ENCODE measurements at regions not wholly inside any gene's neighbourhood (a gene's known extent, or its start where the extent isn't known, plus 50 kb on each side); places are given as distances from the start of the nearest gene placed in this dataset.
"Not testable (repeated sequence)": the region's sequence is repeated elsewhere in the genome, so short reads cannot be mapped to it uniquely, and the experiment has no call there.

- peak in 3 of 5 donors; percentile 4 to 80 (median 72) for DNase-seq
- intact Hi-C loops (cut with DNase I), result no loop called here
- Histone ChIP-seq H3K27me3 (ENCODE audit: control insufficient read depth, insufficient read depth, low read length) (no peaks in the 10 kb centered on the region), H3K4me1 (ENCODE audit: control insufficient read depth in 2 of 3, insufficient read depth in 2 of 3, low read depth in 1 of 3, low read length in 3 of 3) (no peaks in the 10 kb centered on the region), H3K9ac (ENCODE audit: low read length in 3 of 3) (no peak overlapping the region), H3K27ac (ENCODE audit: low read depth in 2 of 2, low read length in 2 of 2) (no peak overlapping the region), H3K4me3 (ENCODE audit: low read length in 3 of 3) (no peak overlapping the region), H3K9me3 (ENCODE audit: control insufficient read depth in 2 of 3, insufficient read depth in 1 of 3, low read length in 3 of 3) (peaks cover 0 to 5% (median 0%) of the 10 kb centered on the region in 3 donors), H3K36me3 (ENCODE audit: control insufficient read depth in 2 of 3, insufficient read depth in 3 of 3, low read length in 3 of 3) (no peaks in the 10 kb centered on the region)
- FAIRE-seq, result no peak
- TF ChIP-seq CTCF (IDR thresholded peaks at IDR 0.05; ENCODE audit: borderline replicate concordance, extremely low read depth, insufficient read depth), result no peak
Observed at GRCh38 chr15:45873781-45874180, 239.0 kb downstream of the SQOR start.

- H3K36me3 ChIP-seq (ENCODE audit: control insufficient read depth in 2 of 3, insufficient read depth in 3 of 3, low read length in 3 of 3); H3K27me3 ChIP-seq (ENCODE audit: control insufficient read depth, insufficient read depth, low read length); H3K9ac ChIP-seq (ENCODE audit: low read length in 3 of 3); H3K27ac ChIP-seq (ENCODE audit: low read depth in 2 of 2, low read length in 2 of 2); FAIRE-seq; H3K9me3 ChIP-seq (ENCODE audit: control insufficient read depth in 2 of 3, insufficient read depth in 1 of 3, low read length in 3 of 3); H3K4me3 ChIP-seq (ENCODE audit: low read length in 3 of 3); intact Hi-C loops (cut with DNase I); DNase-seq; H3K4me1 ChIP-seq (ENCODE audit: control insufficient read depth in 2 of 3, insufficient read depth in 2 of 3, low read depth in 1 of 3, low read length in 3 of 3): not testable (repeated sequence)
Observed at GRCh38 chr15:45874566-45874965, 239.7 kb downstream of the SQOR start.

- Histone ChIP-seq H3K27me3 (ENCODE audit: control insufficient read depth, insufficient read depth, low read length) (no peaks in the 10 kb centered on the region), H3K4me1 (ENCODE audit: control insufficient read depth in 2 of 3, insufficient read depth in 2 of 3, low read depth in 1 of 3, low read length in 3 of 3) (peaks cover 0 to 2% (median 0%) of the 10 kb centered on the region in 3 donors), H3K27ac (ENCODE audit: low read depth in 2 of 2, low read length in 2 of 2) (no peak overlapping the region), H3K9me3 (ENCODE audit: control insufficient read depth in 2 of 3, insufficient read depth in 1 of 3, low read length in 3 of 3) (no peaks in the 10 kb centered on the region), H3K36me3 (ENCODE audit: control insufficient read depth in 2 of 3, insufficient read depth in 3 of 3, low read length in 3 of 3) (no peaks in the 10 kb centered on the region), H3K4me3 (ENCODE audit: low read length in 3 of 3) (no peak overlapping the region), H3K9ac (ENCODE audit: low read length in 3 of 3) (no peak overlapping the region)
- DNase-seq (no peak), FAIRE-seq (no peak)
- intact Hi-C loops (cut with DNase I), result no loop called here
- TF ChIP-seq CTCF (IDR thresholded peaks at IDR 0.05; ENCODE audit: borderline replicate concordance, extremely low read depth, insufficient read depth), result no peak
Observed at GRCh38 chr15:45884289-45884688, 249.5 kb downstream of the SQOR start.

- Histone ChIP-seq H3K9ac (ENCODE audit: low read length in 3 of 3) (no peak overlapping the region), H3K4me3 (ENCODE audit: low read length in 3 of 3) (no peak overlapping the region), H3K4me1 (ENCODE audit: control insufficient read depth in 2 of 3, insufficient read depth in 2 of 3, low read depth in 1 of 3, low read length in 3 of 3) (peaks cover 0 to 2% (median 0%) of the 10 kb centered on the region in 3 donors), H3K9me3 (ENCODE audit: control insufficient read depth in 2 of 3, insufficient read depth in 1 of 3, low read length in 3 of 3) (no peaks in the 10 kb centered on the region), H3K27ac (ENCODE audit: low read depth in 2 of 2, low read length in 2 of 2) (no peak overlapping the region), H3K27me3 (ENCODE audit: control insufficient read depth, insufficient read depth, low read length) (no peaks in the 10 kb centered on the region), H3K36me3 (ENCODE audit: control insufficient read depth in 2 of 3, insufficient read depth in 3 of 3, low read length in 3 of 3) (no peaks in the 10 kb centered on the region)
- intact Hi-C loops (cut with DNase I), result no loop called here
- FAIRE-seq, result no peak
- DNase-seq, result no peak
- TF ChIP-seq CTCF (IDR thresholded peaks at IDR 0.05; ENCODE audit: borderline replicate concordance, extremely low read depth, insufficient read depth), result no peak
Observed at GRCh38 chr15:45884755-45885445, 250.1 kb downstream of the SQOR start.
